GM21619 (cell line): ENCODE measurements at regions not wholly inside any gene's neighbourhood (a gene's known extent, or its start where the extent isn't known, plus 50 kb on each side); places are given as distances from the start of the nearest gene placed in this dataset.

Experiments used
- ATAC-seq: cut with Tn5 transposase; IDR thresholded peaks from one replicate; pipeline ENCODE4 v1.9.1; 2021; ENCODE audit not compliant: unreplicated experiment

- no peak for ATAC-seq
Measured at GRCh38 chr11:95450547-95451123, 219.6 kb upstream of the SESN3 start.

- no peak for ATAC-seq
Measured at GRCh38 chr11:95445746-95446333, 214.8 kb upstream of the SESN3 start.

- no peak for ATAC-seq
Measured at GRCh38 chr11:95444309-95445241, 213.6 kb upstream of the SESN3 start.

- ATAC-seq: no peak
Measured at GRCh38 chr11:95443386-95443785, 212.4 kb upstream of the SESN3 start.

GRCh38 chr11:95442531-95443050 lies 211.6 kb upstream of the SESN3 start:
- no peak for ATAC-seq

GRCh38 chr11:95435628-95436353 lies 204.8 kb upstream of the SESN3 start:
- ATAC-seq: no peak

- no peak for ATAC-seq
Measured at GRCh38 chr11:95435192-95435591, 204.2 kb upstream of the SESN3 start.

- ATAC-seq: no peak
Measured at GRCh38 chr11:95434489-95435057, 203.6 kb upstream of the SESN3 start.

- no peak for ATAC-seq
Measured at GRCh38 chr11:95434009-95434408, 203.0 kb upstream of the SESN3 start.

- no peak for ATAC-seq
Measured at GRCh38 chr11:95432714-95433503, 201.9 kb upstream of the SESN3 start.

- no peak for ATAC-seq
Measured at GRCh38 chr11:95429376-95429907, 198.4 kb upstream of the SESN3 start.

GRCh38 chr11:95426823-95427462 lies 195.9 kb upstream of the SESN3 start:
- no peak for ATAC-seq

GRCh38 chr11:95419915-95420314 lies 188.9 kb upstream of the SESN3 start:
- ATAC-seq: no peak

GRCh38 chr11:95418916-95419315 lies 187.9 kb upstream of the SESN3 start:
- ATAC-seq: no peak

GRCh38 chr11:95417832-95418231 lies 186.8 kb upstream of the SESN3 start:
- no peak for ATAC-seq

GRCh38 chr11:95415837-95416304 lies 184.9 kb upstream of the SESN3 start:
- no peak for ATAC-seq

GRCh38 chr11:95414217-95414616 lies 183.2 kb upstream of the SESN3 start:
- ATAC-seq: no peak

- no peak for ATAC-seq
Measured at GRCh38 chr11:95413761-95414160, 182.8 kb upstream of the SESN3 start.

GRCh38 chr11:95413021-95413420 lies 182.0 kb upstream of the SESN3 start:
- no peak for ATAC-seq
